Ovary (tissue), 3 donors: ENCODE measurements at regions not wholly inside any gene's neighbourhood (a gene's known extent, or its start where the extent isn't known, plus 50 kb on each side); places are given as distances from the start of the nearest gene placed in this dataset.

Experiments
- CTCF ChIP-seq, 3 donors: fragments of 450-650 bp in 2 of 3; fragments of 200-600 bp in 1 of 3; IDR thresholded peaks; one replicate each; pipeline versions ENCODE4 v1.5.1 to v1.8.0; 2016 to 2022; ENCODE audit warnings: antibody characterized with exemption in 3 of 3, mild to moderate bottlenecking in 1 of 3
- EP300 ChIP-seq: sonication (generic); formaldehyde crosslinking; IDR thresholded peaks from one replicate; pipeline ENCODE4 v1.6.1; 2017; ENCODE audit warnings: antibody characterized with exemption
- POLR2A ChIP-seq: fragments of 450-650 bp; IDR thresholded peaks from one replicate; pipeline ENCODE4 v1.6.1; 2017; ENCODE audit warnings: antibody characterized with exemption, mild to moderate bottlenecking, moderate library complexity
- donor health status: DM: no; HTN: no; CAD: no.

- no peak for TF ChIP-seq CTCF (IDR thresholded peaks at IDR 0.05)
- no peak for TF ChIP-seq POLR2A
- no peak for TF ChIP-seq EP300
These were observed 481.4 kb downstream of the NSUN3 start for GRCh38 chr3:94544131-94544789.
